ENCODE measurements at regions not wholly inside any gene's neighbourhood (a gene's known extent, or its start where the extent isn't known, plus 50 kb on each side); places are given as distances from the start of the nearest gene placed in this dataset.

GRCh38 chr1:104945406-104945805 is 1195.7 kb downstream of the AMY1C start:
- H3K4me3 Mint-ChIP-seq: no peak overlapping the region
- H3K9me3 Mint-ChIP-seq: peaks cover 7% of the 10 kb centered on the region
- no peaks in the 10 kb centered on the region for H3K27me3 Mint-ChIP-seq (ENCODE audit: low read depth, poor library complexity)
- H3K4me1 Mint-ChIP-seq: no peaks in the 10 kb centered on the region
- no peak overlapping the region for H3K27ac Mint-ChIP-seq
- TF ChIP-seq CTCF (IDR thresholded peaks at IDR 0.05): no peak
- H3K36me3 Mint-ChIP-seq (ENCODE audit: low read depth): no peaks in the 10 kb centered on the region
- DNase-seq: no peak

GRCh38 chr1:104946558-104947210 is 1197.0 kb downstream of the AMY1C start:
- no peaks in the 10 kb centered on the region for H3K9me3 Mint-ChIP-seq
- no peaks in the 10 kb centered on the region for H3K36me3 Mint-ChIP-seq (ENCODE audit: low read depth)
- no peak overlapping the region for H3K27ac Mint-ChIP-seq
- no peaks in the 10 kb centered on the region for H3K4me1 Mint-ChIP-seq
- no peak for DNase-seq
- no peak for TF ChIP-seq CTCF (IDR thresholded peaks at IDR 0.05)
- no peak overlapping the region for H3K4me3 Mint-ChIP-seq
- H3K27me3 Mint-ChIP-seq (ENCODE audit: low read depth, poor library complexity): no peaks in the 10 kb centered on the region

- Mint-ChIP-seq H3K9me3 (no peaks in the 10 kb centered on the region), H3K4me1 (no peaks in the 10 kb centered on the region), H3K27me3 (ENCODE audit: low read depth, poor library complexity) (no peaks in the 10 kb centered on the region), H3K4me3 (no peak overlapping the region), H3K27ac (no peak overlapping the region), H3K36me3 (ENCODE audit: low read depth) (no peaks in the 10 kb centered on the region)
- TF ChIP-seq CTCF (IDR thresholded peaks at IDR 0.05): no peak
- DNase-seq: no peak
These were observed 1203.9 kb downstream of the AMY1C start for GRCh38 chr1:104953555-104953954.

GRCh38 chr1:104973516-104973915 is 1223.8 kb downstream of the AMY1C start:
- Mint-ChIP-seq H3K4me3 (no peak overlapping the region), H3K27ac (no peak overlapping the region), H3K4me1 (peaks cover 9% of the 10 kb centered on the region), H3K27me3 (ENCODE audit: low read depth, poor library complexity) (peaks cover 4% of the 10 kb centered on the region), H3K9me3 (no peaks in the 10 kb centered on the region), H3K36me3 (ENCODE audit: low read depth) (no peaks in the 10 kb centered on the region)
- DNase-seq: no peak
- no peak for TF ChIP-seq CTCF (IDR thresholded peaks at IDR 0.05)

- Mint-ChIP-seq H3K27ac (no peak overlapping the region), H3K4me3 (no peak overlapping the region), H3K36me3 (ENCODE audit: low read depth) (no peaks in the 10 kb centered on the region), H3K9me3 (peaks cover 3% of the 10 kb centered on the region), H3K27me3 (ENCODE audit: low read depth, poor library complexity) (no peaks in the 10 kb centered on the region), H3K4me1 (no peaks in the 10 kb centered on the region)
- no peak for DNase-seq
- no peak for TF ChIP-seq CTCF (IDR thresholded peaks at IDR 0.05)
These were observed 1230.0 kb downstream of the AMY1C start for GRCh38 chr1:104979651-104980050.

GRCh38 chr1:104987210-104987609 is 1237.5 kb downstream of the AMY1C start:
- no peak for TF ChIP-seq CTCF (IDR thresholded peaks at IDR 0.05)
- no peak for DNase-seq
- H3K36me3 Mint-ChIP-seq (ENCODE audit: low read depth): no peaks in the 10 kb centered on the region
- no peaks in the 10 kb centered on the region for H3K4me1 Mint-ChIP-seq
- peaks cover 11% of the 10 kb centered on the region for H3K9me3 Mint-ChIP-seq
- no peaks in the 10 kb centered on the region for H3K27me3 Mint-ChIP-seq (ENCODE audit: low read depth, poor library complexity)
- H3K27ac Mint-ChIP-seq: no peak overlapping the region
- H3K4me3 Mint-ChIP-seq: no peak overlapping the region

All from nephron progenitor cell (in vitro differentiated cells).